Fibroblast of the conjunctiva (primary cell): ENCODE measurements at regions not wholly inside any gene's neighbourhood (a gene's known extent, or its start where the extent isn't known, plus 50 kb on each side); places are given as distances from the start of the nearest gene placed in this dataset.

ENCODE experiments used
- DNase-seq: peaks from one replicate; pipeline ENCODE4 v3.0.0-alpha.2; 2010; ENCODE audit warnings: low read depth

DNA sequence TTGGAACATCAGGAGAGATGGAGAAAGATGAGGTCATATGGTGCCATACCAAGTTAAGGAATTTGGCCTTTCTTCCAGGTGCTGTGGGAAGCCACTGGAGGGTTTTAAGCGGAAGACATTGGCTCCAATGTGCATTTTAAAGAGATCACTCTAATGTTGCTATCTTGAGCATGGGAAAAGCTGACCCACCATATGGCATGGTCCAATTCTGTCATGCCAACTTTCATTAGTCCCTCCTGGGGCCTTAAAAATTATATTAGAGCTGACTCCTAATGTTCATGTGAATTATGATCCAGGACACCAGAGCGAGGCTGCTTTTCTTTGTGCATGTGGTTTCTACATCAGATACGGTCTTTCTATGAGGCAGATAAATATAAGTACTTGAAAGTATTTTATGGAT lies 335.0 kb upstream of the TSHZ2 start:
- DNase-seq: no peak

DNA sequence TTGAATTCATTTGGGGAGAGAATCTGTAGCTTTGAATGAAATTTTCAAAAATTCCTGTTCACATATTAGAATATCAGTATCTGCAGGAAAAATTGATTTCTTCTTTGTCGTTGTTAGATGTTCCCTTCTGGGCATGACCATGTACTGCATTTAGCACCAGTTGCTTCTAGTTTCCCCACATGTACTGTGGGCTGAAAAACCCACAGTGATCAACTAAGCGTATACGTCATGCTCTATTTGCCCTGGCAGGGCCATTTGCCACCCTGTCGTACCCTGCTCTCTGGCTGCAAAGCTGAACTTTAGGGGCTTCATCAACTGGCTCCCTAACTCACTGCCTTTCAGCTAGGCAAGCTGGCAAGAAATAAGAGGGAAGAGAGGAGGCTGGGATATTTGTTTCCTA lies 340.7 kb upstream of the TSHZ2 start:
- no peak for DNase-seq

DNA sequence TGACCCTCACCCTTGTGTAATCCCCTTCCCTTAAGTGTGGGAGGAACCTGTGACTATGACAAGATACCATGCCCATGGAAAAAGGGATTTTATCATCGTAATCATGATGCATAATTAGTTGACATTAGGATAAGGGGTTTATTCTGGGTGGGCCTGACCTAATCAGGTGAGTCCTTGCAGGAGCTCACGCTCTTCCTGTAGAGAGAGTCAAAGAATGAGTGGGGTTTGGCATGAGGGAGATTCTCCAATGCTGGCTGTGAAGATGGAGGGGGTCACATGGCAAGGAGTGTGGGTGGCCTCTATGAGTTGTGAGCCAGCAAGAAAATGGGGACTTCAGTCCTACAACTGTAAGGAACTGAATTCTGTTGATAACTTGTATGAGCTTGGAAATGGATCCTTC lies 342.0 kb upstream of the TSHZ2 start:
- DNase-seq: no peak

DNA sequence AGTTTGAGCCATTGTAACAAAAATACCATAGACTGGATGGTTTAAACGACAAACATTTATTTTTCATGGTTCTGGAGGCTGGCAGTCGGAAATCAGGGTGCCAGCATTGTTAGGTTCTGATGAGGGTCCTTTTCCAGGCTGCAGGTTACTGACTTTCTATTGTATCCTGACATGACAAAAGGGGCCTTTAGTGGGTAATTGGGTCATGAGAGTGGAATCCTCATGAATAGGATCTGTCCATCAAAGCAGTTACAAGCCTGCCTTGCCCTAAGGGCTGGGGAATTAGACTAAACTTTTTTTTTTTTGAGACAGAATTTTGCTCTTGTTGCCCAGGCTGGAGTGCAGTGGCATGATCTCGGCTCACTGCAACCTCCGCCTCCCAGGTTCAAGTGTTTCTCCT lies 347.9 kb upstream of the TSHZ2 start:
- DNase-seq: no peak

DNA sequence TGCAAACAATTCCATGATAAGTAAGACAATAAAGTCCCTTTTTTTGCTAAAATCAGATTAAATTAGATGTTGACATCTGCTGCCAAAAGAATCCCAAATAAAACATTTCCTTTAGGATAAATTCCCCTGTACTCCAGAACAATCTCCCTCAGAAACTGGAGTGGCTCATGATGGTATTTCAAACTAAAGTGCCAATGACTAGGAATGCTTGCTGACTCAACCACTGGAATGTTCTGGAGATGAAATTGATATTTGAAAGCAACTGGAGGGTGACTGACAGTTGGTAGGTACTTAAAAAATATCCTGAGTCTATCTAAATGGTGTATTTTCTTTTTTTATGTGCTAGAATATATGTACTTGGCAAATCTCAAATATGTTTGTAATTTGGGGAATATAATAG lies 350.1 kb upstream of the TSHZ2 start:
- no peak for DNase-seq

DNA sequence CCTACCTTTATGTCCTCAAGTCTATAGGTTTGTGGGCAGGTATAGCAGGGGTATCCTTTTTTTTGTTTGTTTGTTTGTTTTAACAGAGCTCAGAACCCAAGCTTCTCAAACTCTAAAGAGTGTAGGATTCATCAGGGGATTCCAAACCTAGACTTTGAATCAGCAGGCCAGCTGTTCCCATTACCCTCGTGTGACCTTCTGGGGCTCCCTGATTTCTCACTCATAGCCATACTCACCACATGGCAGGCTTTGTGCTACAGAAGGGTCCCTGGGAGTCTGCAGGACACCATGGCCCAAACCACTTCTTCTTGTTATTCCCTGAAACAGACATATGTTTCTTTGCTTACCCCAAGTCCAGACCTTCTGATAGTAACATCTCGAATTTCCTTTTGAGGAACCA lies 350.8 kb upstream of the TSHZ2 start:
- no peak for DNase-seq

DNA sequence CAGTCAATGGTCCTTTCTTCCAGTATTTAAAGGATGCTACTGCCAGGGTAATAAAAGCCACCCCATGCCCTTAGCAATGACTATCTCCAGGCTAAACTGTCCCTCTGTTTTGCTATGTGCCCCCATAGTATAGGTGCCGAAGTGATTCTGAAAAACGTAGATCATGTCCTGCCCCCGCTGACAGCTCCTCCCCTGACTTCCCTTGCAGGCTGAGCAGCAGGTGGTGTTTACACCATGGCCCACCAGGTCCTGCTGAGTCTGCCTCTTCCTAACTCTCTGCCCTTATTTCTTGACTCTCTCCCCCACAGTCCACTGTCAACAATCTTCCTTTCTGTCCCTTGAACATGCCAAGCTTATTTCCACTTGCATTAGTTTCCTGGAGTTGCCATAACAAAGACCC lies 352.5 kb upstream of the TSHZ2 start:
- DNase-seq: no peak

DNA sequence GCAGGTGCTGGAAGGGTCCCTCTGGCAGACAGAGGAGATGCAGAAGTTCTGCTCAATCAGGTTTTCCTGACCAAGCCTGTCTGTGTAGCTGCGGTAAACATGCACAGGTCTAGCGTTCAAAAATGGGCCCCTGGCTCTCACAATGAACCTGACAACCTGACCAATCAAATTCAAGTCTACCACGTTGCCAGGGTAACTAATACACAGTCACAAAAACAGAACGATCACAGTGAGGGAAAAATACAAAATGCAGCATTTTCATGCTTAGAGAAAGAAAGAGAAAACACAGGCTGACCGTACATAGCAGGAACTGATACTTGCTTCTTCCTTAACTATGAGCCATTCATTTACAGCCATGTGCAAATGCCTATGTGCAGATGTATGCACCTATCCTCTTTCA lies 353.1 kb upstream of the TSHZ2 start:
- DNase-seq: no peak

DNA sequence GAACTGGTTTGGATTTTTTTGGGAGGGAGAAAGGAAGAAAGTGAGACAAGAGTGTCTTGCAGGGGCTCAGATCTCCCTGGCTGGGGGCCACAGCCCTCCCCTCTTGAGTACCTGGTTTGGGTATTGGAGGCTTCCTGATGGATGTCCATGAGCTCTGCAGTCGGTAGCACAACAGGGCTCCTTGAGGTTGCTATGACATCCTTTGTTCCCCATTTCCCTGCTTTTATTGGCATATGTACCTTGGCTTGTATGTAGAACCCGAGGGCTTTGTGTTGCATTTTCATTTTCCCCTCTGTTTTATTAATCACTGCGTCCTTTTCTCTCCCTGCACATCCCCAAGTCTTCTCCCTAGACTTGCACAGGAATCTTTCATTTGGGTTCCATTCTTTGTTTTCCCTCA lies 355.5 kb upstream of the TSHZ2 start:
- DNase-seq: no peak

DNA sequence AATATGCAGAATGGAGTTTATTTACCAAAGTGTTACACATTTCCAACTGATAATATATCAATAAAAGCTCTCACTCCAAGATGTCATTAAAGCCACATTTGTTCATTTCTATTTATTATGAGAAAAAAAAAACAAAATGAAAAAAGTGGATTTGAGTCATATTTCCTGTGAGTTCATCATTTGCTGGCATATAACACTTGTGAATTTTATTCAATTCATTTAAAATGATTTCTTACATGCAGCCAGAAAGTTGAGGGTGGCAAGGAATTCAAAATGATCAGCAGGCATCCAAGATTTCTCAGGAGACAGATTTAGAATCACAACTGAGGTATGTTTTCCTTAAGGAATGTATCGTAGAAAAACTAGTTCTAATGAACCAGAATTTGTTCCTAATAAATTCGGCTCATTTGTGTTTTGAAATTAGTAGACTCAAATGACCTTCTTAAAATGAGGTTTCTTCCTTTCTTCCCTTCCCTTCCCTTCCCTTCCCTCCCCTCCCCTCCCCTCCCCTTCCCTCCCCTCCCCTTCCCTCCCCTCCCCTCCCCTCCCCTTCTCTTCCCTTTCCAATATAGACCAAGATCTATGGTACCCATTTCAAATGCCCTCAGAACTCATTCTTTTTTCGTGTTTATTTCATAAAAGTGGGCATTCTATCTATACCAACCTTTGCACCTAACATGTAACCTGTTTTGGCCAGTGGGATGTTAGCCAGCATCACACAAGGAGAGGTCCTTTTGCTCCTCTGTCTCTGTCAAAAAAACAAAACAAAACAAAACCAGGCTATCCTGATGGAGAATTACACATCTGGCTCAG lies 357.9 kb upstream of the TSHZ2 start:
- no peak for DNase-seq

DNA sequence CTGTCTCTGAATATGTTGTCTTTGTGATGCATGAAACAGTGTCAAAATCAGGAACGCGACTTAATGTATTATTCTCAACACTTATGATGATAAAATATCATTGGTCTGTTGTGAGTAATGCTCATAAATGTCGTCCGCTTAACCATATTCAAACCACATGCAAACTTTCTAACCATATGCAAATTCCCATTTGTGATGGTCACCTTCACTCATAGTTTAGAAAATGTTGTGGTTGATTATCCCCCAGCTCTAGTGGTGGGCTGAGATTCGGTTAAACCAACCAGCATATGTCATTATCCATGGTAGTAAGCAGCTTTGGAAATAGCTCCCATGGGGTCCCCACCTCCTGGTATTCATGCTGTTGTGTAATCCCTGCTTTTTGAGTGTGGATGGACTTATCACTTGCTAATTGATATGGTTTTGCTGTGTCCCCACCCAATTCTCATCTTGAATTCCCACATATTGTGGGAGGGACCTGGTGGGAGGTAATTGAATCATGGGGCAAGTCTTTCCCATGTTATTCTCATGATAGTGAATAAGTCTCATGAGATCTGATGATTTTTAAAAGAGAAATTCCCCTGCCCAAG lies 360.0 kb upstream of the TSHZ2 start:
- no peak for DNase-seq

DNA sequence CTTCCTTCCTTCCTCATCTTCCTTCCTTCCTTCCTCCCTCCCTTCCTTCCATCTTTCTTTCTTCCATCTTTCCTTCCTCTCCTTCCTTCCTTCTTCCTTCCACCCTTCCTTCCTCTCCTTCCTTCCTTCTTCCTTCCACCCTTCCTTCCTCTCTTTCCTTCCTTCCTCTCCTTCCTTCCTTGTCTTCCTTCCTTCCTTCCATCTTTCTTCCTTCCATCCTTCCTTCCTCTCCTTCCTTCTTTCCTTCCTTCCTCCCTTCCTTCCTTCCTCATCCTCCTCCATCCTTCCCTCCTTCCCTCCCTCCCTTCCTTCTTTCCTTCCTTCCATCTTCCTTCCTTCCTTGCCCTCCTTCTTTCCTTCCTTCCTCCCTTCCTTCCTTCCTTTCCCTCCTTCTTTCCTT lies 361.4 kb upstream of the TSHZ2 start:
- no peak for DNase-seq

DNA sequence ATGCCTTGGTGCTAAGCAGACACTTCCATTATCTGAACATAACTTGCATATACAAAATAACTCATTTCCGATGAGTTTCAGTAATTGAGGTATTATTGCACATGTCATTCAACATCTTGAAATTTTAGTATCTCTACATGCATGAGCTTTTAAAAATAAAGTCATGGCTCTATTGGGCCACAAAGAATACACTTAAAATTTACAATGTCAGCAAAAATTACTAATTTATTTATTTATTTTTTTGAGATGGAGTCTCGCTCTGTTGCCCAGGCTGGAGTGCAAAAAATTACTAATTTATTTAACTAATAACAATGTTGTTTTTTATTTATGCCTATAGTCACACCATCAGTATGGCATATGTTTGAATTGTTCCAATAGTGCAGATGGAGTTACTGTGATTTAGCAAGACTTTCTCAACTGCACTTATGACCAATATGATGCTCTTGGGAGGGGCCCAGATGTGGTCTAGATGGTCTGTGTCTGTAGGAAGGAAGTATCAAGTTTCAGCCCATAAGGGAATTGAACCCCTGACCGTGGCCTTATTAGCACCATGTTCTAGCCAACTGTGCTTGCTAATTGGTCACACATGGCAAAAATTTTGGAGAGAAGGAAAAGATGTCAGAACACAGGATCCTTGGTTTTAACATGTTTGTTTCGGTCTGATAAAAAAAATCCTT lies 370.7 kb upstream of the TSHZ2 start:
- DNase-seq: peak; percentile 75

DNA sequence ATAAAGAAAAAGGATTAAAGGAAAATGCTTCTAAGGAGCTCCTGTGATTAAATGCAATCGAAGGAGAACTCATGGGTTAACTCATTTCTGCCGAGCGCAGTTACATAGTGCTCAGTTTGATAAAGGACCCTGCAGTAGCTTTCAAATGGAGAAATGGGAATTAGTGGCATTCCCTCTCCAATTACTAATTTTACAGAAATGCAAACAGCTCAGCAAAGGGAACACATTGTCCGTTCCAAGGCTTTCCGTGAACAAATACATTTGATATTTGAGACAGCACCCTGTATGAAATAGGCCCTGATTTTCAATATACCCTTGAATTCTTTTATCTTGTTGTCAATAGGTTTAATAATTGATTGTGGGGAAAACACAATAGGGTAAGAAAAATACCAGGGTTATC lies 375.9 kb upstream of the TSHZ2 start:
- no peak for DNase-seq

DNA sequence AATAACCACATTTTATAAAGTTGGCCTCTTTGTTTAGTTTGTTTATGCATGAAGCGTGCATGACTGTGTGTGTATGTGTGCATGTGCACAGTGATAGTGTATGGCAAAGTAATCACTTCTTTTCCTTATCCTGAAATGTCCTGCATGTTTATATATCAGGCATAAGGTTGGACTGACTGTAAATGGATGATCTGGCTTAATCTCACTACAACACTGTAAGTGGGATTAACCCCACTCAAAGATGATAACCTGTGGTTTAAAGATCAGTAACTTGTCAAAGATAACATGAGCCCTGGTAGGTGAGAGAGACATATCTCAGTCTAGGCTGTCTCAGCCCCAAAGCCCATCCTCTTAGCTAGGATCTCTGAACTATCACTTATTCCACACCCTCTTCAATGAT lies 376.6 kb upstream of the TSHZ2 start:
- DNase-seq: no peak

DNA sequence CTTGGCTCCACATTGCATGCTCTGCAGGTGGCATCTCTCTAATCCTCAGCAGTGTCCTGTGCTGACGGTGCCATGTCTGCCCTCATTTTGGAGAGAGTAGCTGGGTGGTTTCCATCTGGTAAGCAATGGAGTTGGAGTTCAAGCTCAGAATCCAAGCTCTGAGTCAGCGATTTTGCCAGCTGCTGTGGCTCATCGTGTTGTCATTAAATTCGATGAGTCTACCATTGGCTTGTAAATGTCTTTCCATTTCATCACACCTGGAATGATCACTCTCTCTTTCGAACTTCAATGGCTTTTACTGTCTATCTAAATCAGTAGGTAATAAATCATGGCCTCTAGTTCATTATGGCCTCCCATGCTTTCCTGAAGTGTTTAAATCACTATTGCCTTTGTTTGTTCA lies 378.5 kb upstream of the TSHZ2 start:
- DNase-seq: no peak

DNA sequence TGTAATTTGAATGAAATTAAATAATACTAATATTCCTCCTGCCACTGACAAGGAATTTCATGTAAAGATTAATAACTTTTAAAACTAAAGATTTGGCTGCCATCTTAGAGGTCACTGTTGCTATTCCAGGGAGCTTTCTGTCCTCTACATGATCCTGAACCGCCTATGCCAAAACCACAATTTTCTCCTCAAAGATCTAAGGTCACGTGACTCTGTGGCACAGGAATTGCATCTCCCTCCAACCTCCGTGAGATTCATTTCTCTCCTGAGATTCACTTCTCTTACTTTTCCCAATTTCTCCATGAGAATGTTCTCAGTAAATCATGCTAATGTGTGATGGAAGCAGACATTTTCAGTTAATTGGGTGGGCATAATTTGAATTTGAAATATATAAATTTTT lies 379.6 kb upstream of the TSHZ2 start:
- DNase-seq: no peak

DNA sequence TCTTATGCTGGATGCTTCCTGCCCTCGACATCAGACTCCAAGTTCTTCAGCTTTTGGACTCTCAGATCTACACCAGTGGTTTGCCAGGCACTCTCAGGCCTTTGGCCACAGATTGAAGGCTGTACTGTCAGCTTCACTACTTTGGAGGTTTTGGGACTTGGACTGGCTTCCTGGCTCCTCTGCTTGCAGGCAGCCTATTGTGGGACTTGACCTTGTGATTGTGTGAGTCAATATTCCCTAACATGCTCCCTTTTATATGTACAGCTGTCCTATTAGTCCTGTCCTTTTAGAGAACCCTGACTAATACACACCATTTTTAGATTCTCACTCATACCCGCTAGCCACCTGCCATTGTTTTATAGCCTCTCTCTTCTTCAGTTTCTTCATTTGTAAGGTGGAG lies 382.1 kb upstream of the TSHZ2 start:
- DNase-seq: no peak

DNA sequence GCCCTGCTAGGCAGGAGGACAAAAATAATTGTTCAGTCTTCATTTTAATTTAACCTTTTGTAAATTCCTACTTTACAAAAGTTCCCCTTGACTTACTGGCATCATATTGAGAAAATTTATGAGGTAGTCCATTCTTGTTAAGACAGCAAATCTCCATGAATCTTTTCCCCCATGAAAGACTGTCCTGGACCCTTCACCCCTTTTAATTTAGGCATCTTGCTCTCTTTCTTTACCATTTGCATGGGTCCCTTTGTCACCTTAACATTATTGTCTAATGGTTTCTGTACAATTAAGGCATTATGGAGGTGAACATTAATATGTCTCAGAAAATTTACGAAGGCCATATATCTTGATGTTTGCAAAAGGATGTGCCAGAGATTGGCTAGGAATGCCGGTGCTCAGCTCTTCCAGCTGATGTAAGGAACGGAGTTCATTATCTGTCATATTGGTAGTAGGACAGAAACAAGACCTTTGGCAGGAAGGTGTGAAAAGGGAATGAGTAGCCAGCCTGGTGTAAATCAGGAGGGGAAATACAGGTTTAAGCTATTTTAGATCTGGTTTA lies 382.8 kb upstream of the TSHZ2 start:
- no peak for DNase-seq

DNA sequence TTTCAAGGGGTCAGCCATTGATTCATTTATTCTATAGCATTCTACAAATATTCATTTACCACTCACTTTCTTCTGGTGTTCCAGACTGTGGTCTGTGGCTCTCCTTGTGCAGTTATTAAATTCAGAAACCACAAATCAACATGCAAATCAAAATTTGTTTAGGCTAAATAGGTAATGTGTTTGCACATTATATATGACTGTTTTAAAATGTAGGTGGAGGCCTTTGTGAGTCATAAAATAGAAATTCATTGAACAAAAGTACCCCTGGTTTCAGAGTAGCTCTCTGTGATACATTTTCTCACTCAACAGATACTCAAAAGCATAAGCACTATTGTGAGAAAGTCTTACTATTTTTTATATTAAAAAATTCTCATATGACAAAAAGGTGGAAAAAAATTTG lies 385.5 kb upstream of the TSHZ2 start:
- DNase-seq: no peak

DNA sequence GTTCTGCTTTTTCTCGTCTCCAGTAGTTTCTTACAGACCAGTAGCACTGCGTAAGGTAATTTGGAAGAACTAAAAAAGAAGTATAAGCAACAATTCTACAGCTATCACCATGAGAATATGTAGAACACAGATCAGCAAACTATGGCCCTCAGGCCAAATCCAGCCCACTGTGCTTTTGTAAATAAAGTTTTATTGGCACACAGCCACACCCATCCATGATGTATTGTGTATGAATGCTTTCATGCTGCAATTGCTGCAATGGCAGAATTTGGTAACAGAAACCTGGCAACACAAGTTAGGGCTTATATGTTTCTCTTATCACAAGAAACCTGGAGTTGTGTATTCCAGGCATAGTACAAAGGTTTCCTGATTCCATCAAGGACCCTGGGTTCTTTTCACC lies 386.8 kb upstream of the TSHZ2 start:
- DNase-seq: no peak

DNA sequence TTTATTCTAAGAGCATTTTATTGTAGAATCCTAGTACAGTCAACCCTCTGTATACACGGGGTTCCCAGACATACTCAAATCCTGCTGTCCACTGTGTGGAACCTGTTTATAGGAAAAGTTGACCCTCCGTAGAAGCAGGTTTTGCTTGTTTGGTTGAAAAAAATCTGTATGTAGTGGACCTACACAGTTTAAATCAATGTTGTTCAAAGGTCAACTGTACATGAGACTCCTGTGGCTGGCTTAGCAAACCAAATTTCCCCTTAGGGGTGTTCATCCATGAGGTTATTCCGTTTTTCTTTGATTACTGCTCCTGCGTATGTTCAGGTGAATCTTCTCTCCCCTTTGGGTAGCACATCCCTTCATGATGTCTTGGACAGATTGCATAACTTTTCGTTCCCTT lies 387.0 kb upstream of the ZFP64 start:
- DNase-seq: no peak

DNA sequence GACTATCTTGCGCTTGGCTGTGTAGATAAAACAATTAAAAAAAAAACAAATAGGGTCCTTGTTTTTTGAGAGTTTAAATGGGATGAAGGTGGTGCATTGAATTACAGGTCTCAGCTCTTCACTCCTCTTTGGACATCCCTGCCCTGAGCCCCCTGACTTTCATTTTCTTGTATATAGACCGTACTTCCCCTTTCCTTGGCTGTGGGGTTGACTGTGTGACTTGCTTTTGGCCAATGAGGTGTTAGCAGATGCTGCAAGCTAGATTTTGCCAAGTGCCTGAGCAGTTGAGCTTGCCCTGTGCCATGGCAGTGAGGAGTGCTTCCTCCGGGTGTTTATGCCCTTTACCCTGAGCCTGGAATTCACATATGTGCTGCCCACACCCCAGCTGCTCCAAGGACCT lies 386.1 kb upstream of the ZFP64 start:
- DNase-seq: no peak
